HG02885 (cell line): ENCODE measurements at regions not wholly inside any gene's neighbourhood (a gene's known extent, or its start where the extent isn't known, plus 50 kb on each side); places are given as distances from the start of the nearest gene placed in this dataset.
"Not testable (repeated sequence)": the region's sequence is repeated elsewhere in the genome, so short reads cannot be mapped to it uniquely, and the experiment has no call there.

Experiments used
- ATAC-seq: cut with Tn5 transposase; IDR thresholded peaks from one replicate; pipeline ENCODE4 v1.9.1; 2021; ENCODE audit warnings: mild to moderate bottlenecking; ENCODE audit not compliant: unreplicated experiment, poor library complexity

DNA sequence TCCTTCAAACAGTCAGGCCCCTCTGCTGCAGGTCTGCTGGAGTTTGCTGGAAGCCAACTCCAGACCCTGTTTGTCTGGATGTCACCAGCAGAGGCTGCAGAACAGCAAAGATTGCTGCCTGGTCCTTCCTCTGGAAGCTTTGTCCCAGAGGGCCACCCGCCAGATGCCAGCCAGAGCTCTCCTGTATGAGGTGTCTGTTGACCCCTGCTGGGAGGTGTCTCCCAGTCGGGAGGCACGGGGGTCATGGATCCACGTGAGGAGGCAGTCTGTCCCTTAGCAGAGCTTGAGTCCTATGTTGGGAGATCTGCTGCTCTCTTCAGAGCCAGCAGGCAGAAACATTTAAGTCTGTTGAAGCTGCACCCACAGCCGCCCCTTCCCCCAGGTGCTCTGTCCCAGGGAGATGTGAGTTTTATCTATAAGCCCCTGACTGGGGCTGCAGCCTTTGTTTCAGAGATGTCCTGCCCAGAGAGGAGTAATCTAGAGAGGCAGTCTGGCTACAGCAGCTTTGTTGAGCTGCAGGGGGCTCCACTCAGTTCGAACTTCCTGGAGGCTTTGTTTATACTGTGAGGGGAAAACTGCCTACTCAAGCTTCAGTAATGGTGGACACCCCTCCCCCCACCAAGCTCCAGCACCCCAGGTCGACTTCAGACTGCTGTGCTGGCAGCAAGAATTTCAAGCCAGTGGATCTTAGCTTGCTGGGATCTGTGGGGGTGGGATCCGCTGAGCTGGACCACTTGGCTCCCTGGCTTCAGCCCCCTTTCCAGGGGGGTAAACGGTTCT lies 72.1 kb downstream of the OGFRL1 start:
- not testable (repeated sequence) for ATAC-seq

DNA sequence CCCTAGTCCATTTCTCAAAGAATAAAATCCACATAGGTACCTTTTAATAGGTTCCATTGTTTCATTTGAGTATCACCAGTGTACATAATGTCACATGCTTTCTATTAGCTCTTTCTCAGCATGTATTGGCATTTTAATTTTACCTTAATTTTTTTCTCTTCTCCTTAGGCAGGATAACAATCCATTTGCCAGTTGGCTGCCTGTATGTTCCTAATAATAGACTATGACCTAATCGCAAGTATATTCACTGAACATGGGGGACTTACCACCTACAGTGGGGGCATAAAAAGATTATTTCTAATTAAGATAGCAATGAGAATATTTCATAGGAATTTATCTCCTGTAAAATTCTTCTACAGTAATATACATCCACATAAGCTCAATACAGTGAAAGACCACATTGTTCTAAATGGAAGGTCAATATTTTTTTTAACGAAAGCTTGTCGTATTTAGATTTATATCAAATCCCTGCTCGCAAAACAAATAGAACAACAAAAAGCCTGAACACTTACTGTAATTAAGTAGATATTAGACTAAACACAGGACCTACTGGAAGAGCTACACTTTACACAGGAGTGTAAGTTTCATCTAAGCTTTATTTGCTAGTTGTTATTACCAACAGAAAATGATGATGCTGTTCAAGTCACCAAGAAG lies 76.4 kb downstream of the OGFRL1 start:
- no peak for ATAC-seq

DNA sequence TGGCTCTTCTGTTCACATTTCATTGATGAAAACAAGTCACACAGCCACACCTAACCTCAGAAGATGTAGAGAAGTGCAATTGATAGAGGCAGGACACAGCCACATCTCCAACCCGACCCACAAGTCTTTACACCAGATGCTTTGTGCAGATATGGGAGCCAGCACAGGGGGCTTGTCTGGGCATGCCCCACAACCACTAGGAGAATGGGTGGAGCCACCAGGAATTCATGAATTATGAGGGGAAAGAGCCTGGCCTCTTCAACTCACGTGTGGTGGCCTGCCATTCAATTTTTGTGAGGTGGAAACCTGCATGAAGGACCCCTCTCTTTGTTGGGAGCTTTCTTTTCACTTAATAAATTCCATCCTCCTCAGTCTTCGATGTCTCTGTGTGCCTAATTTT lies 79.1 kb downstream of the OGFRL1 start:
- ATAC-seq, result no peak

DNA sequence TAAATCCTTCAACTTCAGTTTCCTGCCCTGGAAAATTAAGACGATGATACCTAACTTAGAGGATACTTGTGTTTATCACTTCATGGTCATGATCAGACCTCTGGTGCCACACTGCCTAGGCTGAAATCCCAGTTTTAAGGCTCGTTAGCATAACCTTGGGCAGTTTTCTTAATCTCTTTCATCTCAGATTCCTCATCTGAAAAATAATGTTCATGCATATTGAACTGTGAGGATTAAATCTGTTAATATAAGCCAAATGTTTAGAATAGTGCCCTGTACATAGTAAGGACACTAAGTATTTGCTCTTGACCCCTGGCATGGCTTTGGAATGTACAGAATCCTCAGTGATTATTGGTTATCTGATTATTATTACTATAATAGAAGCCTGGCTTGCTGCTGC lies 79.7 kb downstream of the OGFRL1 start:
- ATAC-seq, result no peak

DNA sequence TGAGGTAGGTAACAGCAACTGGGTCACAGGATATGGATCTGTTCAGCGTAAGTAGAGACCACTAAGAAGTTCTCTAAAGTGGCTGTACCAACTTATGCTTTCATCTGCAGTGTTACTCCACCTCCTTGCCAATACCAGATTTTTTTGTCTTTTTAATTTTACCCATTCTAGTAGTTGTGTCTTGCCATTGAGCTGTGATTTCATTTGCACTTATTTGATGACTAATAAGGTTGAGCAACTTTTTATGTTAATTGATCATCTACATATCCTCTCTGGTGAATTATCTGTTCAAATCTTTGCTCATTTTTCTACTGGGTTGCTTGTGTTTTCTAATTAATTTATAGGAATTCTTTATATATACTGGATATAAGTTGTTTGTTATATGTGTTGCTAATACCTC lies 82.9 kb downstream of the OGFRL1 start:
- no peak for ATAC-seq

DNA sequence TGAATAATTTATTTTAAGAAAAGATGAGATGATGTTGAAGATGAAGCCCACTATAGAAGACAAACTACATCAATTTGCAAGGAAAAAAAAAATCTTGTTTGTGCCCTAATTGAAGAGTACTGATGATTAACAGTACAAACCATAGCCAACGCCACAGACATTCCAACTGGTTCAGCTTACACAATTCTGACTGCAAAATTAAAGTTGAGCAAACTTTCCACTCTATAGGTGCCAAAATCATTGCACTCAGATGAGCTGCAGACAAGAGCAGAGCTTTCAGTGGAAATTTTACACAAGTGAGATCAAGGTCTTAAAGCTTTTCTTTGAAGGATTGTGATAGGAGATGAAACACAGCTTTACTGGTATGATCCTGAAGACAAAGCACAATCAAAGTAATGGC lies 85.3 kb downstream of the OGFRL1 start:
- ATAC-seq, result no peak

DNA sequence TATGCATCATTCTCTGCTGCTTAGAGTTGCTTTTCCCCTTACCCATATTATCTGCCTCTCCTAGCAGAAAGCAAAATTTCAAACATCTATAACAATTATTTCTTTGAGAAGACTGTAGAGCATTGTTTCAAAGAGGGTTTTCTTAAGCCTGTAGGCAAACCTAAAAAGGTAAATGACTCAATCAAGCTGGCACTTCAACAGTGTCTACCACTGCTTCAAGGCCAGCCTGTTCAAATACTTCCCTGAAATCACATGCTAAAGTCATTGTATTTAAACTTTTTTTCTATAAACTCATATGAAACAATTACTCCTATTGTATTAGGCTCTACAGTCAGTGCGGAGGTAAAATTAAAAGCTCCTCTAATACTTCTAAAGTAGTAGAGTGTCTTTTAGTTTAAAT lies 87.1 kb downstream of the OGFRL1 start:
- ATAC-seq, result no peak

DNA sequence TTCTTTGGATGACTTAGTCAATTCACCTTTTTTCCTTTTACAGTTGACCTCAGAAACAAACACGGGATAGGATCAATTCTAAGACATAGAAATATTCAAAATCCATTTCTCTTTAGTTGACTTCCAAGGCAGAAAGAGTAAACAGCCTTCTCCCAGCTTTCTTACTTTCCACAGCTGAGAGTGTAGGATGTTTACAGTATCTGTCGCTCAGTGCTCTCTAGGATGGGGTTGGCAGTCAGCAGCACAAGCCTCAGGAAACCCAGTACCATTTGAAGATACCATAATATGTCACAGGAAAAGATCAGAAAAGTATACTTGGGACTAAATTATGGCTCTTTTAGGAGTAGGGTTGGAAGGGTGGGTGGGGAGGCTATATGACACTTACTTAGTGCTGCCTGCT lies 88.2 kb downstream of the OGFRL1 start:
- no peak for ATAC-seq

DNA sequence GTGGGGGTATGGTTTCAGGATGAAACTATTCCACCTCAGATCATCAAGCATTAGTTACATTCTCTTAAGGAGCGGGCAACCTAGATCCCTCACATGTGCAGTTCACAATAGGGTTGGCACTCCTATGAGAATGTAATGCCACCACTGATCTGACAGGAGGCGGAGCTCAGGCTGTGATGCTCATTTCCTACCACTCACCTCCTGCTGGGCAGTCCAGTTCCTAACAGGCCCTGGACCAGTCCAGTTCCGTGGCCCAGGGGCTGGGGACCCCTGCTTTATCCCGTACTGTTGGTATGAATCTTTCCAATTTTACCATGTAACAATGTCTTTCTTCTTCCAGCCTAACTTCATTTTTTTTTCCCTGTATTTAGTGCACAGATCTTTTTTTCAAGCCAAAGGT lies 94.9 kb downstream of the OGFRL1 start:
- no peak for ATAC-seq

DNA sequence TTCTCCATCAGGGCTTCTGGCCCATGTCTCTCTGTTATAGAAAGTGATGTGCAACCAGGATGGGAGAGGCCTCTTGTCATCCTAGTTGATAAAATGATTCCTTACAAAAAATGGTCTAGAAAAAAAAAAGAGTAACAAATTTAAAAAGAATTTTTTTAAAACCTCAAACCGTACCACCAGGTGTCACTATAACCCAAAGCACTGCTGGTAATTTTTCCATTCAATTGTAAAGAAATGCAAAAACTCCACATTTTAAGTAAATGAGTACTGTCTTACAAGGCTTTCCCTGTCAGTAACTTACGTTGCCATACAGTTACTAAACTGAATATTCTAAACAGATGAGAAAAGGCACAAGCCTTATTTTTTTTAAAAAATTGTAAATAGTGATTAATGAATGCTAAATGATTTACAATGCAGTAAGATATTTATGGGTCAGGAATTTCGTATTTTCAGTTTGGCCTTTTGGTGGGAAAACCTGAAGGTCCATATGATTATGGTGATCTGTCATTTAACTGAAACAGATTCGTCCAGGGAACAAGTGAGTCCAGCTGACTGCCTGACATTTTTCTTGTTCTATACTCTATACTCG lies 95.4 kb downstream of the OGFRL1 start:
- ATAC-seq, result no peak

DNA sequence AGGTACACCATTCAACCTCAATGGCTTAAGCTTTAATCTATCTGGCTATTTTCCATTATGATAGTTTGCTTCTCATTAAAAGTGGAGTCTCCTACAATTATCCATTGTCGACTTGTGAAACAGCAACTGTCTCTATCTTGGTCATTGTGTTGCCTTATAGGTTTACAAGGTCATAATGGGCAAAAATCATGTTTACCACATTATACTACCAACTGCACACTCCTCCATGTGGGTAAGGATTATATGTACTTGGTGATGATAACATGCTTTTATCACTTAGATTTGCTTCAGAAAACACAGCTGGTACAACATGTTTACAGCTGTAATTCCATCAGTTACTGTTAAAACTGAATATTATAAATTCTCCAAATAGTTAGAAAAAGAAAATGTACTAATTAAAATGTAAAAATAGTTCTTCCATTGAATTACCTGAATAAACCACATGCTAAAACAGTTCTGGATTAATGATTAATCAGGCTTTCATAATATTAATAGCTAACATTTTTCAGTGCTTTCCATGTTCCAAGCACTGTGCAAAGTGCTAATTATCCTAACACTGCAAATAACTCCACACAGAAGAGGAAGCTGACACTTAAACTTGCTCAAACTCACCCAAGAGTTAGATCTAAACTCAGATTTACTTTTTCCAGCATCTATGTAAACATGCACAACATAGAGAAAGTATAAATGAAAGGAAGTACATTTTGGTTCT lies 96.7 kb downstream of the OGFRL1 start:
- ATAC-seq, result no peak

DNA sequence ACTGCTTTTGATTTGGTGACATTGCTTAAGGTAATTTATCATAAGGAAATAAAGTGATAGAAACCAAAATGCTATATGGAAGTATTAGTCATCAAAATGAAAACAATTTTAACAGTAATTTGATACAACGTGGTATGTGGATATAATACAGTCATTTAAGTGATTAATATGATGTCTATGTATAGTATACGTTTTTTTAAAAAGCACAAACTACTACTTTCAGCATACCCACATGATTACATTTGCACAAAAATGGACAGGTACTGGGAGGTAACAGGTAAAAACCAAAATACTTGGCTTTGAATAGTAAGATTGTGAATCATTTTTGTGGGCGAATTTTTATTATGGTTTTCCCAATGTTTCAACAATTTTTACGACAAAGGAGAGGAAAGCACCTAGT lies 97.6 kb downstream of the OGFRL1 start:
- ATAC-seq, result no peak

DNA sequence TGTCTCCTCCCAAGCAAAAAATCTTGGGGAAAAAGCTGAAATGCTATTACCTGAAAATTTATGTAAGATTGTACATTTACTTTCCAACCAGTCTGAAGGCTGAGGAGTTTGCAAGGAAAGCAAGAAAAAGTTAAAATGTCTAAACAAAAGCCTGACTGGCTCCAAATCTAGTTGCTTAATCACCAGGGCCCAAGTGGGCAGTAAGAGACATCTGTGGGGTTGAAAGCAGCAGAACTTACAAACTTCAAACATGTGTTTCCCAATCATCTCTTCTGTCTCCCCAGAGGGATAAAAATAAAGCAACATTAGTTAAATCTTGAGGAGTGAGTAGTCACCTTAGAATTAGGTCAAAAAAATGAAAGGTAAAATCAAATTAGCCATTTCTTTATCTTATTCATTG lies 98.6 kb downstream of the OGFRL1 start:
- no peak for ATAC-seq

DNA sequence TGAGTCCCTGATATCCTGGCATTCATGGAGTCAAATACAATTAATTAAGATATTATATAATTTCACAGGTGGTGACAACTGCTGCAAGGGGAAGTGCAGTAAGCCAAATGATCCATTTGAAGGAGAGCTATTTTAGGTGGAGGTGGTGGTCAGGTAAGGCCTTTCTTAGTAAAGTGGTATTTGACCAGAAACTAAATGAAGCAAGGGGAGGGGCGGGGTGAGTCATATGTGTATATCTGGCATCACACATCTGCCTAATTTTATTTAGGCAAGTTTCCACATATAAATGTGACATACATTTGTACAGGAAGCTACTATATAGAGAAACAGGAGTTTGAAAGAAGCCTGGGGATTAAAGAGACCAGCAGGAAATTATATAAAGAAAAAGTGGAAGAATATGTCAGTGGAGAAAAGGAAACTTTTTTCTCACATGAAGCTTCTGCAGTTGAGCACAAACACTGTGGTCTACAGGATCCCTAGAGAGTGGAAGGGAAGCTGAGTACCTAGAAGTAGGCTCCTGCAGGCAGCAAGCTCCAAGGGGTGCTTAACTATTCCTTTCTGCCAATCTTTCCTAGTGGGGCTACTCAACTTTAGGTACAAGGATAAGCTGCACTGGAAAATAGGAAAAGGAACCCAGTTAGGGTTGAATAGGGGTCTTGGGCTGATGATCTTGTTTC lies 99.6 kb downstream of the OGFRL1 start:
- ATAC-seq, result peak; percentile 56

DNA sequence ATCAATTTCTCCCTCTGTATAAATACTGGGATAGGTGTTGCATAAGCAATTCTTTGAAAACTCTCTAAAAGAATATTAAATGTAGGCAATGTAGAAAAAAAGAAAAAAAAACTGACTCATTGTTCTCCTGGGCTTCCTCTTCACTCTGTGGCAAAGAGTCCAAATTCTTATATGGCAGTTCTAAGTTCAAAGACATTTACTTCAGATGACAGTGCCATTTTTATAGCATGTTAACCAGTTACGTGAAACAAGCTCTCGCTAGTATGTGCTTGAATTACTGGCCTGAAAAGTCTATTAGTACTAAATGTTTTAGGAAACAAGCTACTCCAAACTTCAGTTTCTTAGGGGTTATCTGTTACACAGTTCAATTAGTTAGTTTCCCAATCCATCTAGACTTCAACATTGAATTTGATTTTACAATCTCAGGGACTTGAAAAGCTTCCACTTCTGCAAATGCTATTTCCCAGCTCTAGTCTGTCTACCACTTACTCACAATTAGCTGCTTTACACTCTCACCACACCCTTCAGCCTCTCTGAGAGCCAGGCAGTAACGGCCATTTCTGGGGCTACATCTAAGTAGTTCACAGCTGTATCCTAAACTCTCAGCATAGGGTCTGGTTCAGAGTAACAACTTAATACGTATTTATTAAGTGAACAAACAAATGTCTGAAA lies 100.4 kb downstream of the OGFRL1 start:
- ATAC-seq, result no peak

DNA sequence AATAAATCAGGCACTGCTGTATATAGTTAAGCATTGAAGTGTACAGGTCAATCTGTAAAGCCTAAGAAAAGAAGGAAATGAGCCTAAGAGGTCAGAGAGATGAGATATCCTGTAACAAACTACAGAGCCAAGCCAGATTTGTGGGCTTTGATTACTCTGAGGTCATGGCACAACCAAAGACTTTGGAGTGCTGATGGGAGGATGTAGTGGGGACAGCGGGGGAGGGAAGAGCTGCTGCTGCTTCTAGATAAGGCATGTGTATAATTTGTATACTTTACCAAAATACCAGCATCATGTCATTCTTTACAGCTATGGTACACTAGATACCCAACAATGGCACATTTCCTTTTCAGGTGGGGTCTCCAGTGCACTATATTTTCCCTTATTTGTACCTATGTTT lies 102.5 kb downstream of the OGFRL1 start:
- no peak for ATAC-seq

DNA sequence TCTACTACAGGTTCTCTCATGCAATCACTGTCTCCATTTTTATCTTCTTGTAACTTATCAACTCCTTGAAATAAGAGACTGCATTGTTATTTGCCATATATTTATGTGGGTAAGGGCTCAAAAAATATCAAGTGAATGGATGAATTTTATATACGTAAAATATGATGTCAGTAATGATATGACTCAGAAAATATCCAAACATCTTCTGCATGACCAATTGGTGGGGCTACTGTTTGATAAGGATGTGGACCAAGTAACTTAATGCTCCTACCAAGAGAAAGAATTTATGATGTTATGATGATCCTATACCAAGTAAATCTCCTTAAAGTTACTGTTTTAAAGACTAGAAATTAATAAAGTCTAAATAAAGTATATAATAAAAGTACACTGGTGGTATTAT lies 103.7 kb downstream of the OGFRL1 start:
- no peak for ATAC-seq

DNA sequence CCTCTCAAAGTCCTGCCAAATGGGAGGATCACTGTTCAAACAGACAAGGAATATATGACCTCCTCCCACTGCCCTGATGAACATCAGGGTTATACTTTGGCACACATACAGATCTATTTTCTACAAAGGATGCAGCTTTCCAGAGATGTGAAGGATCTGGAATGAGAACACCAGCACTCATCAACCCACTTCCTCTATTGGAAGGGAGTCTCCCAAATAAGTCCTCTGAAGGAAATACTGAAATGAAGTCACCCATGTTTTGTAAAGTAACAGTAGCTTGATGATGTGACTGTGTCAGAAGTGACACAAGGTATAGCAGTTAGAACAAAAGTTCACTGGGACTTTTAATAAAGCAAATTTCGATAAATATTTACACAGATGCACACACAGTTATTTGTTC lies 104.9 kb downstream of the OGFRL1 start:
- no peak for ATAC-seq

DNA sequence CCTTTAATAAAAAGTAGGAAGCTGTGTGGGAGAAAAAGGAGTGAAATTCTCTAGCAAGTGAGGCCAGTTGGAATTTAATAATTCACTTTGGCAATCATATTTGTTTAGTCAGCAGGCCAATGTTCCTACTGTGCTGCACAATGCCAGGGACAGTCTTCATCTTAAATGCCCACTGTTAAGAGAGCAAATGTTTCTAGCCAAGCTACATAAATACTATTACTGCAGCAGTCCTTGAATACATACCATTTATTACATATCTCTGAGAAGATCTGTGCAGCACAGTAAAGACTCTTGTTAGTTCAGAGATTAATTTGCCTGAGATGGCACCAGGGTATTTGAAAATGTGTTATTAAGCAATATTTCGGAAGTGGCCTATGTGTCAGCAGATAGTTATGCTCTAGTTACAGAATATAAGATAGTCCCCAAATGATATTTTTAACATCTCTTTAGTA lies 105.4 kb downstream of the OGFRL1 start:
- ATAC-seq, result no peak

DNA sequence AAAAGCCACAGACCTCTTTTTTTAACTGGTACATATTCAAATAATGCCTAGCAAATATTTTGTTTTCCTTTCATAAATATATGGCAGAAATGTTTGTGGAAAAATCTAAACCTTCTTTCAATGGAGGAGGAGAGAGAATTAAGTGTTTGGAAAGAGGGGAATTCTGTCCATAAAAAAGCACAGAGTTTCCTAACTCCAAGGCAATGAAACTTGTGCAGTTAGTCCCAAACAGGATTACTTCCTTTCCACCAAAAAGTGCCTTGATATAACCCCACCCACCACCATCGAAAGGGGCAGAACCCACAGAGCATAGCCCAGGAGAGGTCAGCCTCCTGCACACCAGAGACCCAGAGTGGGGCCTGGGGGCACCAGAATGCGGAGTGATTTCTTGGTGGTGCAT lies 106.3 kb downstream of the OGFRL1 start:
- ATAC-seq, result no peak
